Neutrophil (primary cell): ENCODE measurements at regions not wholly inside any gene's neighbourhood (a gene's known extent, or its start where the extent isn't known, plus 50 kb on each side); places are given as distances from the start of the nearest gene placed in this dataset.

Experiments used
- H3K27ac ChIP-seq: fragments of 200-600 bp; sonication (generic); 2 replicates; pipeline ENCODE4 v1.5.1; 2016; ENCODE audit warnings: mild to moderate bottlenecking, moderate library complexity
- H3K27me3 ChIP-seq: fragments of 200-600 bp; sonication (generic); 2 replicates; pipeline ENCODE4 v1.6.0; 2016; ENCODE audit warnings: mild to moderate bottlenecking
- H3K36me3 ChIP-seq: fragments of 200-600 bp; sonication (generic); 2 replicates; pipeline ENCODE4 v1.5.1; 2017
- H3K4me1 ChIP-seq, 2 experiments: fragments of 200-600 bp in 1 of 2; sonication (generic) in 1 of 2; 1 replicate in 1 of 2; 2 replicates in 1 of 2; pipeline versions ENCODE4 v1.5.1 to v1.6.1; 2013 to 2016; ENCODE audit warnings: low read depth in 1 of 2, low read length in 1 of 2, mild to moderate bottlenecking in 1 of 2, moderate library complexity in 1 of 2; ENCODE audit not compliant: control insufficient read depth in 1 of 2, insufficient read depth in 1 of 2
- H3K4me3 ChIP-seq, 2 experiments: fragments of 200-600 bp in 1 of 2; sonication (generic) in 1 of 2; 1 replicate in 1 of 2; 2 replicates in 1 of 2; pipeline ENCODE4 v1.5.1; 2013 to 2016; ENCODE audit warnings: low read depth in 1 of 2, low read length in 1 of 2, mild to moderate bottlenecking in 1 of 2, moderate library complexity in 1 of 2
- H3K9me3 ChIP-seq: fragments of 200-600 bp; sonication (generic); 2 replicates; pipeline ENCODE4 v1.5.1; 2016
- CTCF ChIP-seq: fragments of 200-600 bp; sonication (generic); IDR thresholded peaks from 2 replicates; pipeline ENCODE4 v1.5.1; 2016; ENCODE audit warnings: antibody characterized with exemption

GRCh38 chr4:41446981-41447725 lies 90.8 kb upstream of the LIMCH1 start:
- H3K27me3 ChIP-seq, result no peaks in the 10 kb centered on the region

GRCh38 chr4:41448934-41449333 lies 89.0 kb upstream of the LIMCH1 start:
- no peak overlapping the region for H3K27ac ChIP-seq
- H3K27me3 ChIP-seq, result no peaks in the 10 kb centered on the region
- no peaks in the 10 kb centered on the region for H3K4me1 ChIP-seq
- no peak for TF ChIP-seq CTCF
- no peak overlapping the region for H3K4me3 ChIP-seq
- H3K36me3 ChIP-seq, result no peaks in the 10 kb centered on the region
- no peaks in the 10 kb centered on the region for H3K9me3 ChIP-seq

More at GRCh38 chr4:41446981-41447725, 90.8 kb upstream of the LIMCH1 start:
- Histone ChIP-seq H3K4me1 (no peaks in the 10 kb centered on the region), H3K36me3 (no peaks in the 10 kb centered on the region), H3K4me3 (no peak overlapping the region), H3K27ac (no peak overlapping the region), H3K9me3 (no peaks in the 10 kb centered on the region)
- no peak for TF ChIP-seq CTCF

- no peaks in the 10 kb centered on the region for H3K9me3 ChIP-seq
- no peaks in the 10 kb centered on the region for H3K4me1 ChIP-seq
- no peaks in the 10 kb centered on the region for H3K27me3 ChIP-seq
- no peak overlapping the region for H3K27ac ChIP-seq
- no peaks in the 10 kb centered on the region for H3K36me3 ChIP-seq
- no peak for TF ChIP-seq CTCF
- no peak overlapping the region for H3K4me3 ChIP-seq
Measured at GRCh38 chr4:41451961-41452360, 86.0 kb upstream of the LIMCH1 start.

- TF ChIP-seq CTCF, result no peak
Measured at GRCh38 chr4:41452484-41453225, 85.3 kb upstream of the LIMCH1 start.

GRCh38 chr4:41454423-41454822 lies 83.5 kb upstream of the LIMCH1 start:
- H3K36me3 ChIP-seq, result no peaks in the 10 kb centered on the region
- TF ChIP-seq CTCF, result no peak
- H3K27me3 ChIP-seq, result no peaks in the 10 kb centered on the region
- no peaks in the 10 kb centered on the region for H3K4me1 ChIP-seq
- no peaks in the 10 kb centered on the region for H3K9me3 ChIP-seq
- no peak overlapping the region for H3K27ac ChIP-seq
- H3K4me3 ChIP-seq, result no peak overlapping the region

More at GRCh38 chr4:41452484-41453225, 85.3 kb upstream of the LIMCH1 start:
- H3K4me1 ChIP-seq, result no peaks in the 10 kb centered on the region
- no peaks in the 10 kb centered on the region for H3K27me3 ChIP-seq
- H3K9me3 ChIP-seq, result no peaks in the 10 kb centered on the region
- H3K36me3 ChIP-seq, result no peaks in the 10 kb centered on the region
- H3K27ac ChIP-seq, result no peak overlapping the region
- no peak overlapping the region for H3K4me3 ChIP-seq
